Neural cell (in vitro differentiated cells): ENCODE measurements at regions not wholly inside any gene's neighbourhood (a gene's known extent, or its start where the extent isn't known, plus 50 kb on each side); places are given as distances from the start of the nearest gene placed in this dataset.

Experiments used
- CTCF ChIP-seq: fragments of 450-650 bp; IDR thresholded peaks from 2 replicates; pipeline ENCODE4 v1.5.1; 2014; ENCODE audit warnings: antibody characterized with exemption, mild to moderate bottlenecking, moderate library complexity; ENCODE audit not compliant: poor library complexity, severe bottlenecking
- EP300 ChIP-seq: fragments of 450-650 bp; conservative IDR thresholded peaks from 2 replicates; pipeline ENCODE4 v1.6.1; 2014; ENCODE audit warnings: antibody characterized with exemption, mild to moderate bottlenecking, moderate library complexity; ENCODE audit not compliant: poor library complexity, severe bottlenecking
- EZH2 ChIP-seq: fragments of 200-600, 300-800 bp; shearing (Covaris generic), sonication (generic); IDR thresholded peaks from 2 replicates; pipeline ENCODE4 v1.6.1; 2014; ENCODE audit warnings: antibody characterized with exemption, low read length, borderline replicate concordance, mild to moderate bottlenecking; ENCODE audit not compliant: insufficient read depth, poor library complexity, severe bottlenecking
- MXI1 ChIP-seq: fragments of 450-650 bp; conservative IDR thresholded peaks from 2 replicates; pipeline ENCODE4 v1.6.1; 2014; ENCODE audit warnings: antibody characterized with exemption, mild to moderate bottlenecking; ENCODE audit not compliant: poor library complexity, severe bottlenecking
- POLR2AphosphoS5 ChIP-seq: IDR thresholded peaks from 2 replicates; pipeline ENCODE4 v1.6.1; 2012
- REST ChIP-seq: IDR thresholded peaks from 2 replicates; pipeline ENCODE4 v1.6.1; 2012; ENCODE audit warnings: borderline replicate concordance
- SMC3 ChIP-seq: fragments of 450-650 bp; conservative IDR thresholded peaks from 2 replicates; pipeline ENCODE4 v1.6.1; 2014; ENCODE audit warnings: antibody characterized with exemption, mild to moderate bottlenecking, moderate library complexity; ENCODE audit not compliant: poor library complexity
- TAF1 ChIP-seq: IDR thresholded peaks from 2 replicates; pipeline ENCODE4 v1.6.1; 2012; ENCODE audit warnings: low read depth

- TF ChIP-seq CTCF: no peak
- TF ChIP-seq EP300: no peak
- no peak for TF ChIP-seq SMC3
- no peak for TF ChIP-seq EZH2
- no peak for TF ChIP-seq POLR2AphosphoS5
- TF ChIP-seq TAF1: no peak
- TF ChIP-seq MXI1: no peak
- no peak for TF ChIP-seq REST
Observed at GRCh38 chr11:44471603-44472002, 93.9 kb upstream of the CD82 start.
